Esophagus squamous epithelium (tissue), 4 donors: ENCODE measurements at regions not wholly inside any gene's neighbourhood (a gene's known extent, or its start where the extent isn't known, plus 50 kb on each side); places are given as distances from the start of the nearest gene placed in this dataset.

ENCODE experiments used
- POLR2A ChIP-seq, 4 donors: fragments of 450-650 bp; IDR thresholded peaks; one replicate each; pipeline ENCODE4 v1.6.1; 2017; ENCODE audit warnings: antibody characterized with exemption in 4 of 4, mild to moderate bottlenecking in 4 of 4, moderate library complexity in 3 of 4
- TF ChIP-seq, protein P1 (sequence below), 6 experiments: fragments of 450-650 bp in 4 of 6; fragments of 200-600 bp in 2 of 6; sonication (generic) in 2 of 6; IDR thresholded peaks; one replicate each; pipeline ENCODE4 v1.5.1; 2016 to 2019; ENCODE audit warnings: antibody characterized with exemption in 6 of 6, mild to moderate bottlenecking in 4 of 6, moderate library complexity in 4 of 6

- TF ChIP-seq, protein P1, sequence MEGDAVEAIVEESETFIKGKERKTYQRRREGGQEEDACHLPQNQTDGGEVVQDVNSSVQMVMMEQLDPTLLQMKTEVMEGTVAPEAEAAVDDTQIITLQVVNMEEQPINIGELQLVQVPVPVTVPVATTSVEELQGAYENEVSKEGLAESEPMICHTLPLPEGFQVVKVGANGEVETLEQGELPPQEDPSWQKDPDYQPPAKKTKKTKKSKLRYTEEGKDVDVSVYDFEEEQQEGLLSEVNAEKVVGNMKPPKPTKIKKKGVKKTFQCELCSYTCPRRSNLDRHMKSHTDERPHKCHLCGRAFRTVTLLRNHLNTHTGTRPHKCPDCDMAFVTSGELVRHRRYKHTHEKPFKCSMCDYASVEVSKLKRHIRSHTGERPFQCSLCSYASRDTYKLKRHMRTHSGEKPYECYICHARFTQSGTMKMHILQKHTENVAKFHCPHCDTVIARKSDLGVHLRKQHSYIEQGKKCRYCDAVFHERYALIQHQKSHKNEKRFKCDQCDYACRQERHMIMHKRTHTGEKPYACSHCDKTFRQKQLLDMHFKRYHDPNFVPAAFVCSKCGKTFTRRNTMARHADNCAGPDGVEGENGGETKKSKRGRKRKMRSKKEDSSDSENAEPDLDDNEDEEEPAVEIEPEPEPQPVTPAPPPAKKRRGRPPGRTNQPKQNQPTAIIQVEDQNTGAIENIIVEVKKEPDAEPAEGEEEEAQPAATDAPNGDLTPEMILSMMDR (IDR thresholded peaks at IDR 0.05) = no peak
- no peak for TF ChIP-seq POLR2A (IDR thresholded peaks at IDR 0.05)
Measured at GRCh38 chr4:24274381-24274941, 309.9 kb downstream of the DHX15 start.
